ENCODE measurements at regions not wholly inside any gene's neighbourhood (a gene's known extent, or its start where the extent isn't known, plus 50 kb on each side); places are given as distances from the start of the nearest gene placed in this dataset.

DNA sequence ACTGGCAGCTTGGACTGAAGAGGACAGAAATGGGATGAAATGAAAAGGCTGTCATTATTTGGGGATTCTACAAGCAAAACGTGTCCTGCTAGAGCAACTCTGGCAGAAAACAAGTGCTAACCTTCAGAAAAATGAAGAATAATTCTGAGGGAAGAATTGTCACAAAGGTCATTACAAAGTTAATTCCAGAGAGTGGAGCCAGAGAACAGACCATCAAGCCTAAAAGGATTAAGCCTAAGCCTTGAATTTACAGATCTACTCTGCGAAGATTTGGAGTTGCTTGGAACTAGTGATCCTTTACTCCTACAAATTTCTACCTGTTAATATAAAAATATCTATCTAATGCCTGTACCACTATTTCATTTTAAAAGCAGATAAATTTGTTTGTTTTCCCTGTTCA is 1077.3 kb upstream of the CNTN5 start:
- Histone ChIP-seq H3K36me3 (ENCODE audit: control insufficient read depth in 3 of 3, insufficient read depth in 3 of 3, low read length in 3 of 3) (no peaks in the 10 kb centered on the region), H3K9me3 (ENCODE audit: control insufficient read depth in 3 of 3, low read length in 3 of 3) (peaks cover 0 to 3% (median 0%) of the 10 kb centered on the region in 3 donors), H3K27me3 (ENCODE audit: control insufficient read depth in 3 of 3, insufficient read depth in 3 of 3, low read length in 3 of 3) (no peaks in the 10 kb centered on the region), H3K9ac (ENCODE audit: low read depth in 1 of 3, low read length in 3 of 3) (no peak overlapping the region), H3K27ac (ENCODE audit: low read depth, low read length) (no peak overlapping the region), H3K4me1 (ENCODE audit: control insufficient read depth in 3 of 3, insufficient read depth in 3 of 3, low read length in 3 of 3) (no peaks in the 10 kb centered on the region), H3K4me3 (ENCODE audit: low read length in 3 of 3) (no peak overlapping the region)

DNA sequence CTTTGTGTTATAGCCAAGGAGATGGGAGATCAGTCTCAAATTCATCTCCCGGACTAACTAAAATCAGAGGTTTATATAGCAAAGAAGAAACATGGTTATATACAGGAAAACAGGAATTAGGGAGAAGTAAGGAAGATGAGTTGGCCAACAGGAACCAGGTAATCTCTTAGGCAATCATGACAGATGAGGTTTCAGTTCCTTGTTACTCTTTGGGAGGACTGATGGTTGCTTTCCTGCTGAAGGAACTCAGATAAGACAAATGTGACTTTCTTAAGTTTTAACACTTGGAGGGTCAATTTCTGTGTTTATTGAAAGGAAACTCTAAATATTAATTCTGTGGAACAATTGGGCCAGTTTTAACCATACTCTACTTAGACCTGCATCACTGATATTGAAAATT is 1072.0 kb upstream of the CNTN5 start:
- no peaks in the 10 kb centered on the region for H3K27me3 ChIP-seq (ENCODE audit: control insufficient read depth in 3 of 3, insufficient read depth in 3 of 3, low read length in 3 of 3)
- H3K4me3 ChIP-seq (ENCODE audit: low read length in 3 of 3): no peak overlapping the region
- H3K4me1 ChIP-seq (ENCODE audit: control insufficient read depth in 3 of 3, insufficient read depth in 3 of 3, low read length in 3 of 3): no peaks in the 10 kb centered on the region
- no peaks in the 10 kb centered on the region for H3K36me3 ChIP-seq (ENCODE audit: control insufficient read depth in 3 of 3, insufficient read depth in 3 of 3, low read length in 3 of 3)
- no peak overlapping the region for H3K27ac ChIP-seq (ENCODE audit: low read depth, low read length)
- peaks cover 0 to 3% (median 2%) of the 10 kb centered on the region in 3 donors for H3K9me3 ChIP-seq (ENCODE audit: control insufficient read depth in 3 of 3, low read length in 3 of 3)
- H3K9ac ChIP-seq (ENCODE audit: low read depth in 1 of 3, low read length in 3 of 3): no peak overlapping the region

DNA sequence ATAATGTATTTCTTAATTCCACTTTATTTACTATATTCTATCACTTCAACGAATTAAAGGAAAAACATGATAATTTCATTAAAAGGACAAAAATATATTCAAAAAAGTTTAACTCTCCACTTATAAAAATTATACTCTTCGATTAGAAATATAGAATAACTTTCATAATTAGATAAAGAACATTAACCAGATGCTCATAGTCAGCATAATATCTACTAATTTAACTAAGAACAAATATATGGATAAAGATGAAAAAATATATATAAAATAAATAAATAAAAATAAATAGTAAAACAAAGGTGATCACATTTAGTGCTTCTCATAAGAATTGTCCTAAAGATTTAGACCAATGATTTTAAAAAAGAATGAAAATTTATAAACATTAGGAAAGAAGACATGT is 1065.2 kb upstream of the CNTN5 start:
- Histone ChIP-seq H3K27me3 (ENCODE audit: control insufficient read depth in 3 of 3, insufficient read depth in 3 of 3, low read length in 3 of 3) (no peaks in the 10 kb centered on the region), H3K9me3 (ENCODE audit: control insufficient read depth in 3 of 3, low read length in 3 of 3) (no peaks in the 10 kb centered on the region), H3K4me3 (ENCODE audit: low read length in 3 of 3) (no peak overlapping the region), H3K27ac (ENCODE audit: low read depth, low read length) (no peak overlapping the region), H3K9ac (ENCODE audit: low read depth in 1 of 3, low read length in 3 of 3) (no peak overlapping the region), H3K4me1 (ENCODE audit: control insufficient read depth in 3 of 3, insufficient read depth in 3 of 3, low read length in 3 of 3) (no peaks in the 10 kb centered on the region), H3K36me3 (ENCODE audit: control insufficient read depth in 3 of 3, insufficient read depth in 3 of 3, low read length in 3 of 3) (no peaks in the 10 kb centered on the region)

DNA sequence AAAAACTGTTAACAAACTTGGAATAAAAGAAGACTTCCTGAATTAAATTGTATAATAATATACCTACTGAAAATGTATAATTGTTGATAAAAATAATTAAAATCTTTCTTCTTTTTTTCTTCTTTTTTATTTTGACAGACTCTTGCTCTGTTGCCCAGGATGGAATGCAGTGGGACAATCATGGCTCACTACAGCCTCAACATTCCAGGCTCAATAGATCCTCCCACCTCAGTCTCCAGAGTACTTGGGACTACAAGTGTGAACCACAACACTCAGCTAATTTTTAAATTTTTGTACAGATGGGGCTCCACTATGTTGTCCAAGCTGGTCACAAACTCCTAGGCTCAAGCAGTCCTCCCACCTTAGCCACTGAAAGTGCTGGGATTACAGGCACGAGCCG is 1063.8 kb upstream of the CNTN5 start:
- no peaks in the 10 kb centered on the region for H3K9me3 ChIP-seq (ENCODE audit: control insufficient read depth in 3 of 3, low read length in 3 of 3)
- H3K27ac ChIP-seq (ENCODE audit: low read depth, low read length): no peak overlapping the region
- H3K9ac ChIP-seq (ENCODE audit: low read depth in 1 of 3, low read length in 3 of 3): no peak overlapping the region
- no peaks in the 10 kb centered on the region for H3K36me3 ChIP-seq (ENCODE audit: control insufficient read depth in 3 of 3, insufficient read depth in 3 of 3, low read length in 3 of 3)
- H3K4me3 ChIP-seq (ENCODE audit: low read length in 3 of 3): no peak overlapping the region
- H3K4me1 ChIP-seq (ENCODE audit: control insufficient read depth in 3 of 3, insufficient read depth in 3 of 3, low read length in 3 of 3): no peaks in the 10 kb centered on the region
- no peaks in the 10 kb centered on the region for H3K27me3 ChIP-seq (ENCODE audit: control insufficient read depth in 3 of 3, insufficient read depth in 3 of 3, low read length in 3 of 3)

- Histone ChIP-seq H3K27ac (ENCODE audit: low read depth, low read length) (no peak overlapping the region), H3K9ac (ENCODE audit: low read depth in 1 of 3, low read length in 3 of 3) (no peak overlapping the region), H3K27me3 (ENCODE audit: control insufficient read depth in 3 of 3, insufficient read depth in 3 of 3, low read length in 3 of 3) (no peaks in the 10 kb centered on the region), H3K36me3 (ENCODE audit: control insufficient read depth in 3 of 3, insufficient read depth in 3 of 3, low read length in 3 of 3) (no peaks in the 10 kb centered on the region), H3K4me3 (ENCODE audit: low read length in 3 of 3) (no peak overlapping the region), H3K4me1 (ENCODE audit: control insufficient read depth in 3 of 3, insufficient read depth in 3 of 3, low read length in 3 of 3) (no peaks in the 10 kb centered on the region), H3K9me3 (ENCODE audit: control insufficient read depth in 3 of 3, low read length in 3 of 3) (no peaks in the 10 kb centered on the region)
Observed at GRCh38 chr11:97961431-97961830, 1059.3 kb upstream of the CNTN5 start.

- Histone ChIP-seq H3K4me3 (ENCODE audit: low read length in 3 of 3) (no peak overlapping the region), H3K9me3 (ENCODE audit: control insufficient read depth in 3 of 3, low read length in 3 of 3) (no peaks in the 10 kb centered on the region), H3K9ac (ENCODE audit: low read depth in 1 of 3, low read length in 3 of 3) (no peak overlapping the region), H3K4me1 (ENCODE audit: control insufficient read depth in 3 of 3, insufficient read depth in 3 of 3, low read length in 3 of 3) (no peaks in the 10 kb centered on the region), H3K36me3 (ENCODE audit: control insufficient read depth in 3 of 3, insufficient read depth in 3 of 3, low read length in 3 of 3) (no peaks in the 10 kb centered on the region), H3K27me3 (ENCODE audit: control insufficient read depth in 3 of 3, insufficient read depth in 3 of 3, low read length in 3 of 3) (no peaks in the 10 kb centered on the region), H3K27ac (ENCODE audit: low read depth, low read length) (no peak overlapping the region)
Observed at GRCh38 chr11:97962758-97963157, 1058.0 kb upstream of the CNTN5 start.

- Histone ChIP-seq H3K9me3 (ENCODE audit: control insufficient read depth in 3 of 3, low read length in 3 of 3) (no peaks in the 10 kb centered on the region), H3K4me3 (ENCODE audit: low read length in 3 of 3) (no peak overlapping the region), H3K27me3 (ENCODE audit: control insufficient read depth in 3 of 3, insufficient read depth in 3 of 3, low read length in 3 of 3) (no peaks in the 10 kb centered on the region), H3K27ac (ENCODE audit: low read depth, low read length) (no peak overlapping the region), H3K9ac (ENCODE audit: low read depth in 1 of 3, low read length in 3 of 3) (no peak overlapping the region), H3K4me1 (ENCODE audit: control insufficient read depth in 3 of 3, insufficient read depth in 3 of 3, low read length in 3 of 3) (no peaks in the 10 kb centered on the region), H3K36me3 (ENCODE audit: control insufficient read depth in 3 of 3, insufficient read depth in 3 of 3, low read length in 3 of 3) (no peaks in the 10 kb centered on the region)
Observed at GRCh38 chr11:97963528-97964331, 1057.0 kb upstream of the CNTN5 start.

DNA sequence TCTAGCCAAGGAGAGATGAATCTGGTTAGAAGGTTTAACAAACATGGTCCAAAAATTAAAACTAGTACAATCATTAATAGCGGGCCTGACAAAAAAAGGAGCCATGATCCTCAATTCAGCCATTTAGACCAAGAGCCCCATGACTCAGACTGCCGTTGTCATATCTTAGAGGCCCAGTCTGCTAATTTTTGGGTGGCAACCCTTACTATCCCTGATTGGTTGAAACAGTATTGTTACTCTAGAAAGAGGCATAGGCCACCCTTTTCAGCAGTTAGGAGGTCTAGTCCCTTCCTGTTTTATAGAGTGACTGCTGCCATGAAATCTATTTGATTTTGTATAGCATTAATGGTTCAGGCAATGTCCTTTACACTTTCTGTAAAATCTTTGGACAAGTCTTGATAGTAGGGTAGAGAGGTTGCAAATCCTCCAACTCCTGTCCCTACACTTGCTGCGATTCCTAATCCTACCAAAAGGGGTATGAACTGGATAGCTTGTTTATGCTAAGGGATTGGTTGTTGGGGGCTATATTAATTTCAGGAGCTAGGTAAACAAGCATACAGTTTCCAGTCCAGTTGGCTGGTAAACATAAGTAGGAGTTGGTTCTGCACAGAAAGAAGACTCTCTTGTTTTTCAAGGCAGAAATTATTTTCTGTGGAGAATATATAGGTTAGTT is 1056.3 kb upstream of the CNTN5 start:
- H3K9me3 ChIP-seq (ENCODE audit: control insufficient read depth in 3 of 3, low read length in 3 of 3): no peaks in the 10 kb centered on the region
- H3K27ac ChIP-seq (ENCODE audit: low read depth, low read length): no peak overlapping the region
- H3K4me3 ChIP-seq (ENCODE audit: low read length in 3 of 3): no peak overlapping the region
- H3K27me3 ChIP-seq (ENCODE audit: control insufficient read depth in 3 of 3, insufficient read depth in 3 of 3, low read length in 3 of 3): no peaks in the 10 kb centered on the region
- no peaks in the 10 kb centered on the region for H3K4me1 ChIP-seq (ENCODE audit: control insufficient read depth in 3 of 3, insufficient read depth in 3 of 3, low read length in 3 of 3)
- no peaks in the 10 kb centered on the region for H3K36me3 ChIP-seq (ENCODE audit: control insufficient read depth in 3 of 3, insufficient read depth in 3 of 3, low read length in 3 of 3)
- no peak overlapping the region for H3K9ac ChIP-seq (ENCODE audit: low read depth in 1 of 3, low read length in 3 of 3)

DNA sequence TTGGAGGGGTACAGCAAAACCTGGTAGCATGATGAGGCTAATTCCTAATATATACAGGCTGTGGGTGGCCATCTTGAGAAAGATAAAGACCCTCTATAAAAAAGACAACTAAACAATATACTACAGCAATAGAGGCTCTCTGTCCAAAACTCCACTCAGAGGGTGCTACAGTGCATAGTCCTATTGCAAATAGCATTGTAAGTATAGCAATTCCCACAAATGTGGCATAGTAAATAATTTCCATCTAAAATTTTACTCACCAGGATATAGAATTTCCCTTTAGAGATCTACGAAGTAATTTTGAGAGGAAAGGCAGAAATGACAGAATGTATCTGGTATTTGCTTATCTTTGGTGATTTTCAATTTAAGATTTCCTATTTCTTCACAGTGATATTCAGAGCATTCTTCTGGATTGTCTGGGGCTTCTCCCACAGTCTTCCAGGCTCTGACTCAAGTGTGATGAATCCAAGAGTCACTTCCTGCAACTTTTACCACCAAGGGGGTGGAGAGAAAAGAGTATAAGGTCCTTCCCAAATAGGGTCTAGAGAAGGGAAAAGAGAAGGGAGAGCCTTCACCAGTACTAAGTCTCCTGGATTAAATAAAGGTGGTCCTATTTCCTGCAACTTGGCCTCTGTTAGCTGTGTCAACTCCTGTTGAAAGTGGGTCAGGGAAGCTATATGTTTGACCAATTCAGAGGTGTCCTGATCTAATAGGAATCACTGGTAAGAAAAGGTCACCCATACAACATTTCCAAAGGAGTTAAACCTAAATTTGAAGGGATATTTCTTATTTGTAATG is 1054.7 kb upstream of the CNTN5 start:
- Histone ChIP-seq H3K36me3 (ENCODE audit: control insufficient read depth in 3 of 3, insufficient read depth in 3 of 3, low read length in 3 of 3) (no peaks in the 10 kb centered on the region), H3K9me3 (ENCODE audit: control insufficient read depth in 3 of 3, low read length in 3 of 3) (no peaks in the 10 kb centered on the region), H3K27me3 (ENCODE audit: control insufficient read depth in 3 of 3, insufficient read depth in 3 of 3, low read length in 3 of 3) (no peaks in the 10 kb centered on the region), H3K27ac (ENCODE audit: low read depth, low read length) (no peak overlapping the region), H3K4me1 (ENCODE audit: control insufficient read depth in 3 of 3, insufficient read depth in 3 of 3, low read length in 3 of 3) (no peaks in the 10 kb centered on the region), H3K4me3 (ENCODE audit: low read length in 3 of 3) (no peak overlapping the region), H3K9ac (ENCODE audit: low read depth in 1 of 3, low read length in 3 of 3) (no peak overlapping the region)

- H3K9me3 ChIP-seq (ENCODE audit: control insufficient read depth in 3 of 3, low read length in 3 of 3): no peaks in the 10 kb centered on the region
- H3K36me3 ChIP-seq (ENCODE audit: control insufficient read depth in 3 of 3, insufficient read depth in 3 of 3, low read length in 3 of 3): no peaks in the 10 kb centered on the region
- H3K9ac ChIP-seq (ENCODE audit: low read depth in 1 of 3, low read length in 3 of 3): no peak overlapping the region
- H3K4me1 ChIP-seq (ENCODE audit: control insufficient read depth in 3 of 3, insufficient read depth in 3 of 3, low read length in 3 of 3): no peaks in the 10 kb centered on the region
- H3K27me3 ChIP-seq (ENCODE audit: control insufficient read depth in 3 of 3, insufficient read depth in 3 of 3, low read length in 3 of 3): no peaks in the 10 kb centered on the region
- H3K4me3 ChIP-seq (ENCODE audit: low read length in 3 of 3): no peak overlapping the region
- no peak overlapping the region for H3K27ac ChIP-seq (ENCODE audit: low read depth, low read length)
Observed at GRCh38 chr11:97966901-97967300, 1053.8 kb upstream of the CNTN5 start.

Data from skeletal muscle tissue (tissue), 3 donors.